ENCODE measurements at regions not wholly inside any gene's neighbourhood (a gene's known extent, or its start where the extent isn't known, plus 50 kb on each side); places are given as distances from the start of the nearest gene placed in this dataset.

- no peak for DNase-seq
These were observed 329.0 kb upstream of the LRATD1 start for GRCh38 chr2:14303366-14304115.

DNA sequence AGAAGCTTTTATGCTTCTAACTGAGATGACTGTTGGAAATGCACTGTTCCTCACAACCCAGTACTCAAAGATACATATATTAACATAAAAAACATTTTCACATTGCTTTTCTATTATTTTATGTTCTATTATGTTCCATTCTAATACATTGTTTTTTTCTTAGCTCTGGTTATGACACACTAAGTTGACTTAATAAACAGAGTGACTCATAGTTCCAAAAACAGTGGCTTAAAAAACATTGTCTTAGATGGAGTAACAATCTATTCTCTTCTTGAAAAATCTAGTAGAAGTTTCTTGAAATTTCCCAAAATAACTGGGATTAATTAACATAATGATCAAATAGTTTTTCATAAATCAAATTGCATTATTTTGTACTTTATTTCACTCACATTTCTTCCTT is 328.2 kb upstream of the LRATD1 start:
- no peak for DNase-seq

GRCh38 chr2:14306268-14306861 is 326.2 kb upstream of the LRATD1 start:
- no peak for DNase-seq

- DNase-seq: no peak
These were observed 319.2 kb upstream of the LRATD1 start for GRCh38 chr2:14313341-14313740.

DNA sequence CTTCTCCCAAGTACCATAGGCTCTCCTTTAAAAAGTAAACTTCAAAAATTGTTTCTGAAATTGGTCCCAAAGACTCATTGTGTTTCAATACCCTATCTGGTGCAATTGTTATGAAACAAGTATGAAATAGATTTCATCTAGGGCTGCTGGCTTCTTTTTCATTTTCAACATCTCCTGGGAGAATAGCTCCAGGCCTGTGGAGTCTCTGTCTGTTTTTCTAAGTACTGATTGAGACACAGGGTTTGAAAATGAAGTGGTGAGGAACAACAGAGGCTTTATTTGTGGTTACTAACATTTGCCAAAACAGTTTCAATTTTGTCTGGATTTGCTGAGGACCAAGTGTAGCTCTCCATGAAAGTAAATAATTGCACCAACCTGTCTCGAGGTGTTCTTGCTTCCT is 315.9 kb upstream of the LRATD1 start:
- no peak for DNase-seq

DNA sequence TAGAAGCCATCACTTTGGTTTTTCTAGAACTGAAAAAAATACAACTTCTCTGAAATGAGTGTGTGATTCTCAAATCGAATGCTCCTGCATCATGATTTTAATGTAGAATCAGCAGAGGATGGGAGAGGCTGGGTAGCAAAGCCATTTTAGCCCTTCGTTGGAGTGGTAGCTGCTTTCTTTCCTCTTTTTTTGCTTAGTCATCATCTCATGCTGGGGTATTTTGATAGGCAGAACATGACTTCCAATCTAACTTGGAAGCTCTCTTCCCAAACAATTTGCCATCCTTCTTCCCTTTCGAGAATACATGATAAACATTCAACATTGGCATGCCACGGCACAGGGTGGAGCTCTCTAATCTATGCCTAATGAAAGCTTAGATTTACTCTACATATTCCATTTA is 311.2 kb upstream of the LRATD1 start:
- DNase-seq: no peak

DNA sequence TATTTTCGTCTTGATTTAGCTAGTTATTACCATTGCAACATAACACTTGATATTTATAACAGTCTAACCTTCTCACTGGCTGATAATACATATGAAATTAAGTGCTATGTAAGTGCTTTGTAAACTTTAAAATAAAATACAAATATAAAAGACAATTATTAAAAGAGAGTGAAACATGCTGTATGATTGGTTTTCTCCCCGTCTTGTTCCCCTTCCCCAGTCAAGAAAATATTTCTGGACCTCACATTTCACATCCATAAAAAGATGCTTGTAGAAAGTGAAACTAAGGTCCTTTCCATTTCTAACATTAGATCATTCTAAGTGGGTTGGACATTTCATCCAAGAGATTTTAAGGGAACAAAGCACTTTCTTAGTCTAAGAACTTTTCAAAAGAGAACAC is 310.2 kb upstream of the LRATD1 start:
- no peak for DNase-seq

- DNase-seq: no peak
These were observed 308.2 kb upstream of the LRATD1 start for GRCh38 chr2:14324308-14324707.

DNA sequence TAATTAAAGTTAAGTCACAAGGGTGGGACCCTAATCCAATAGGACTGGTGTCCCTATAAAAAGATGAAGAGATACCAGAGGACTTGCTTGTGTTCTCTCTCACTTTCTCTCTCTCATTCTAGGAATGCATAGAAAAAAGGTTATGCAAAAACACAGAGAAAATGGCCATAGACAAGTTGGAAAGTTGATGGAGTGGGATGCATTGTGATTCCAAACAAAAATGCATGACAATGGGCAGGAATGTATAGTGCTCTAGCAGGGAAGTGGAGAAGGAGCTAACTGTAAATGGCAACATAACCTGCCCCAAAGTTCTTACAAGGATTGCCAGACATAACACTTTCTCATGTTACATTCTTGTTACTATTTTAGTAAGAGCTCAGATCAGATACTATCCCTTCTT is 301.6 kb upstream of the LRATD1 start:
- DNase-seq: no peak

GRCh38 chr2:14336759-14337382 is 295.6 kb upstream of the LRATD1 start:
- no peak for DNase-seq

DNA sequence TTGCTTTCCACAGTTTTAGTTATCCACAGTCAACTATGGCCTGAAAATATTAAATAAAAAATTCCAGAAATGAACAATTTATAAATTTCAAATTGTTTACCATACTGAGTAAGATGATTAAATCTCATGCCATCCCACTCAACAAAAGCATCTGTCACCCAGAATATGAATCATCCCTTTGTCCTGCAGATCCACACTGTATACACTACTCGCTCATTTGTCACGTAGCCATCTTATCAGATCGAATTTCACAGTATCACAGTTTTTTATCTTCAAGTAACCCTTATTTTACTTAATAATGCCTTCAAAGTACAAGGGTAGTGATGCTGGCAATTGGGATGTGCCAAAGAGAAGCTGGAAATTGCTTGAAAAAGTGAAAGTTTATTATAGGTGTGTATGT is 291.8 kb upstream of the LRATD1 start:
- DNase-seq: no peak

DNA sequence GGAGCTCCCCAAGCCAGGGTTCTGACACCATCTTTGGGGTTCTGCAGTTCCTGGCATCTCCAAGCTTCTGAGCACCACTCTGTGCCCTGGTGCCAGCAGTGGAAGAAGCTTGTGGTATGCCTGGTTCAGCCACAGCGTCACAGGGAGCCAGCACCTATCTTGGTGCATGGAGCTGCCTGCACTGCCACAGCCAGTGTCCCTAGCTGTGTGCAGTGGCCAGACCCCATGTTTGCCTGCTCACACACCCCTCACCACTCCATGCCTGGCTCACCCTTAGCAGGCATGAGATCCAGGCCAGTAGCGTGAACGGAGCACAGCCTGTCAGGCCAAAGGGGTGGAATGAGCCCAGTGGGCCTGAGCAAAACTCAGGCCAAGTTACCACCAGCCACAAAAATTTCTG is 290.2 kb upstream of the LRATD1 start:
- DNase-seq: no peak

GRCh38 chr2:14344355-14344754 is 288.2 kb upstream of the LRATD1 start:
- DNase-seq: no peak

GRCh38 chr2:14348247-14348646 is 284.3 kb upstream of the LRATD1 start:
- no peak for DNase-seq

DNA sequence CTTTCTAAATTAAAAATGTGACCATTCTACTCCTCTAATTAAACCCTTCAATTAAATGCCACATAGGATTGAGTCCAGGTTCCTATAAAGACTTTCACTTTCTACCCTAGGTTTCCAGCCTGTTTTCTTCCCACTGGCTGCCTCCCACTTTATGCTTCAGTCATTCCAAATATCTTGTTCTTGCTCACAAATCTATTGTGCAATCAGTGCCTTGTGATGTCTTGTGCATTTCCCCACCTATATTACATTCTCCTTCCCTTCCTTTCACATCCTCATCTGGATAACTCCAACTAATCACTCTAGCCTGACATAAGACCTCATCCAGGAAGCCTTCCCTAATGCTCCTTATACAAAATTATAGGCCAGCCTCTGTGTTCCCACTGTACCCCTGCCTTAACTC is 281.7 kb upstream of the LRATD1 start:
- no peak for DNase-seq

DNA sequence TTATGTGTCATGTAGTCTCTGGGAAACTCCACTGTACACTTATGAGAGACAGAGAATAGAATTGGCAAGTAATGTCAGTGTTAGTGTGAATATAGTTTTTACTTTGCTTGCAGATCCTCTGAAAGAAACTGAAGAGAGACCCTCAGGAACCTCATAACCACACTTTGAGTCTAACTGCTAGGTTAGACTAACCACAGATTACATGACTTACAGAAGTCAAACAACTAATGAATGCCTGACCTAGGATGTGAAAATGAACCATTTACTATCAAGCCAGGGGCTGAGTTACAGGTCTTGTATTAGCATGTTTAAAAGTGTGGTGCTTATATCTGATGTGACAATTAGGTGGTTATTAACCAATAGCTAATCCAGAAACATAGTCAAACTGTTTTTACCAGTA is 280.4 kb upstream of the LRATD1 start:
- DNase-seq: no peak

- DNase-seq: no peak
These were observed 278.3 kb upstream of the LRATD1 start for GRCh38 chr2:14354231-14354630.

DNA sequence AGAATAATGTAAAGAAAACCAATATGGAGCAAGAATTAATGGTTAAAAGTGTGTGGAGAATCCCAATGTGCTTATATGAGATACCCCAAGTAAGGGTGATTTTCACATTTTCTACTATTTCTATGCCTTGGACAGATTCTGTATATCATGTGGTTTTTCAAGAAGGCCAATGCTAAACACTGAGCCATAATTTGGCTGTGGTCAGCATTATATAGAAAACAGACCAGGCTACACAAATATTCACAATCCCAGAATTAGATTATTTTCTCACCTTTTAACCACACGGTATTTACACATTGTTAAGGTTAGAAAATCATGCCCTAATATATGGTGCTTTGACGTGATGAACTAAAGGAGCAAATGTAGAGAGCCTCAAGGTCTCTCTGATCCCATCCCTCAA is 277.4 kb upstream of the LRATD1 start:
- no peak for DNase-seq

DNA sequence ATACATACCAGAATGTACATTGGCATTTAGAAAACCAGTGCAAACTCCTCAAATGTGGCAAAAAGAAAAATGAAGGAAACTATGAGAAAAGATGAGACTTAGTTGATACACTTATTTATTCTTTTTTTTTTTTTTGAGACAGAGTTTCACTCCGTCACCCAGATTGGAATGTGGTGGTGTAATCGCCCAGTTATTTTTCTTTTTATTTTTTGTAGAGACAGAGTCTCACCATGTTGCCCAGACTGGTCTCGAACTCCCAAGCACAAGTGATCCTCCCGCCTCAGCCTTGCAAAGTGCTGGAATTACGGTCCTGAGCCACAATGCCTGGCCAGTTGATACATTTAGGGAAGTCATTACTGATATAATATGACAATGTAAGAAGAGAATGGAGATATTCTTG is 274.2 kb upstream of the LRATD1 start:
- no peak for DNase-seq

DNA sequence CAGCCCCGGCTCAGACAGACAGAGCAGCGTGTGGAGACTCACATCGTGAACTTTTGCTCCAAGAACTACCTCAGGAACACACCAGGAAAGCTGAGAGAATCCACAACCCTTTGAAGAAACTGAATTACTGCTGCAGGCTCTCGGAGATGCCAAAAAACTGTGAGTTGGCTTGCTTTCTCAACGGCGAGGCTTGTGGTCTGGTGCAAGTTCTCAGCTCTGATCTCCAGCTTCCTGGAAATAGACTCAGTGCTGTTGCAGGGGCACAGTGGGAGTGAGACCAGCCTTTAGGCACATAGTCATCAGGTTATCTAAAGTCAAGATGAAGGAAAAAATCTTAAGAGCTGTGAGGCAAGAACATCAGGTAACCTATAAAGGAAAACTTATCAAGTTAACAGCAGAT is 273.7 kb upstream of the LRATD1 start:
- DNase-seq: no peak

GRCh38 chr2:14363137-14363536 is 269.4 kb upstream of the LRATD1 start:
- no peak for DNase-seq

- DNase-seq: no peak
These were observed 268.5 kb upstream of the LRATD1 start for GRCh38 chr2:14363976-14364375.

GRCh38 chr2:14364471-14364870 is 268.0 kb upstream of the LRATD1 start:
- DNase-seq: no peak

GRCh38 chr2:14385043-14385442 is 247.5 kb upstream of the LRATD1 start:
- no peak for DNase-seq

GRCh38 chr2:14387332-14387731 is 245.2 kb upstream of the LRATD1 start:
- no peak for DNase-seq
